Ovary (tissue), 3 donors: ENCODE measurements at regions not wholly inside any gene's neighbourhood (a gene's known extent, or its start where the extent isn't known, plus 50 kb on each side); places are given as distances from the start of the nearest gene placed in this dataset.

Experiments
- EP300 ChIP-seq: sonication (generic); formaldehyde crosslinking; IDR thresholded peaks from one replicate; pipeline ENCODE4 v1.6.1; 2017; ENCODE audit warnings: antibody characterized with exemption
- POLR2A ChIP-seq: fragments of 450-650 bp; IDR thresholded peaks from one replicate; pipeline ENCODE4 v1.6.1; 2017; ENCODE audit warnings: antibody characterized with exemption, mild to moderate bottlenecking, moderate library complexity
- TF ChIP-seq, protein P1 (sequence below), 3 donors: fragments of 450-650 bp in 2 of 3; fragments of 200-600 bp in 1 of 3; IDR thresholded peaks; one replicate each; pipeline versions ENCODE4 v1.5.1 to v1.8.0; 2016 to 2022; ENCODE audit warnings: antibody characterized with exemption in 3 of 3, mild to moderate bottlenecking in 1 of 3
- donor health status: DM: no; HTN: no; CAD: no.

DNA sequence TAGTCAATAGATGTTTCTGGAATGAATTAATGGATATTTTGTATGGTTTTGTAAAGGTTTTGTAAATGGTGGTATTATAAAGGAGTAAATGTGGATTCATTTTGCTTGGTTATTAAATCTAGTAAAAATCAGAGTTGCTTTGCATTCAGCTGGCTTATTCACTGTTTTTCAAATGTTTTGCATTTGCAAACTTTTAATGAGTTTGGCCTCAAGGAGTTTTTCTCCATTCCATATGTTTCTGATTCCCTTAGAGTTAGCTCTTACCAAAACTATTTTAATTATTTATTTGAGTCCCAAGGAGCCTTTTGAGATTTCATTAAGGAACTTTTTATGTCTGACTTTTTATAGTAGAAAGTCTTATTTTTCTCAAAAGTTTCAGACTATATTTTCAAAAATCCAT is 992.2 kb downstream of the DIPK2A start:
- TF ChIP-seq, protein P1, sequence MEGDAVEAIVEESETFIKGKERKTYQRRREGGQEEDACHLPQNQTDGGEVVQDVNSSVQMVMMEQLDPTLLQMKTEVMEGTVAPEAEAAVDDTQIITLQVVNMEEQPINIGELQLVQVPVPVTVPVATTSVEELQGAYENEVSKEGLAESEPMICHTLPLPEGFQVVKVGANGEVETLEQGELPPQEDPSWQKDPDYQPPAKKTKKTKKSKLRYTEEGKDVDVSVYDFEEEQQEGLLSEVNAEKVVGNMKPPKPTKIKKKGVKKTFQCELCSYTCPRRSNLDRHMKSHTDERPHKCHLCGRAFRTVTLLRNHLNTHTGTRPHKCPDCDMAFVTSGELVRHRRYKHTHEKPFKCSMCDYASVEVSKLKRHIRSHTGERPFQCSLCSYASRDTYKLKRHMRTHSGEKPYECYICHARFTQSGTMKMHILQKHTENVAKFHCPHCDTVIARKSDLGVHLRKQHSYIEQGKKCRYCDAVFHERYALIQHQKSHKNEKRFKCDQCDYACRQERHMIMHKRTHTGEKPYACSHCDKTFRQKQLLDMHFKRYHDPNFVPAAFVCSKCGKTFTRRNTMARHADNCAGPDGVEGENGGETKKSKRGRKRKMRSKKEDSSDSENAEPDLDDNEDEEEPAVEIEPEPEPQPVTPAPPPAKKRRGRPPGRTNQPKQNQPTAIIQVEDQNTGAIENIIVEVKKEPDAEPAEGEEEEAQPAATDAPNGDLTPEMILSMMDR (IDR thresholded peaks at IDR 0.05): no peak
- TF ChIP-seq POLR2A (no peak), EP300 (no peak)
